ENCODE measurements at regions not wholly inside any gene's neighbourhood (a gene's known extent, or its start where the extent isn't known, plus 50 kb on each side); places are given as distances from the start of the nearest gene placed in this dataset.

- DNase-seq = no peak
- intact Hi-C loops (cut with DNase I) = no loop called here
Measured at GRCh38 chr15:98393471-98393870, 254.9 kb upstream of the IGF1R start.

GRCh38 chr15:98394546-98394945 is 253.8 kb upstream of the IGF1R start:
- intact Hi-C loops (cut with DNase I) = no loop called here
- DNase-seq = no peak

- DNase-seq = no peak
Measured at GRCh38 chr15:98395974-98396610, 252.2 kb upstream of the IGF1R start.

GRCh38 chr15:98397419-98397818 is 250.9 kb upstream of the IGF1R start:
- intact Hi-C loops (cut with DNase I) = no loop called here
- peak in 2 of 42 donors; percentile 8 to 45 for DNase-seq

More at GRCh38 chr15:98395974-98396610, 252.2 kb upstream of the IGF1R start:
- intact Hi-C loops (cut with DNase I) = no loop called here

GRCh38 chr15:98398056-98398455 is 250.3 kb upstream of the IGF1R start:
- intact Hi-C loops (cut with DNase I) = no loop called here
- no peak for DNase-seq

- no peak for DNase-seq
- intact Hi-C loops (cut with DNase I) = no loop called here
Measured at GRCh38 chr15:98398886-98399285, 249.5 kb upstream of the IGF1R start.

GRCh38 chr15:98400120-98400519 is 248.2 kb upstream of the IGF1R start:
- intact Hi-C loops (cut with DNase I) = no loop called here

GRCh38 chr15:98401029-98401428 is 247.3 kb upstream of the IGF1R start:
- intact Hi-C loops (cut with DNase I) = no loop called here
- DNase-seq = no peak

More at GRCh38 chr15:98400120-98400519, 248.2 kb upstream of the IGF1R start:
- no peak for DNase-seq

- DNase-seq = no peak
- intact Hi-C loops (cut with DNase I) = no loop called here
Measured at GRCh38 chr15:98402486-98402885, 245.9 kb upstream of the IGF1R start.

- no peak for DNase-seq
- intact Hi-C loops (cut with DNase I) = no loop called here
Measured at GRCh38 chr15:98403169-98403568, 245.2 kb upstream of the IGF1R start.

GRCh38 chr15:98403569-98403968 is 244.8 kb upstream of the IGF1R start:
- no peak for DNase-seq
- intact Hi-C loops (cut with DNase I) = no loop called here

GRCh38 chr15:98405013-98405412 is 243.3 kb upstream of the IGF1R start:
- intact Hi-C loops (cut with DNase I) = no loop called here
- no peak for DNase-seq

GRCh38 chr15:98408231-98408630 is 240.1 kb upstream of the IGF1R start:
- intact Hi-C loops (cut with DNase I) = no loop called here
- DNase-seq = no peak

GRCh38 chr15:98410328-98410727 is 238.0 kb upstream of the IGF1R start:
- intact Hi-C loops (cut with DNase I) = no loop called here
- no peak for DNase-seq

- intact Hi-C loops (cut with DNase I) = no loop called here
- no peak for DNase-seq
Measured at GRCh38 chr15:98412852-98413251, 235.5 kb upstream of the IGF1R start.

- no peak for DNase-seq
- intact Hi-C loops (cut with DNase I) = no loop called here
Measured at GRCh38 chr15:98413933-98414546, 234.3 kb upstream of the IGF1R start.

GRCh38 chr15:98416222-98416855 is 232.0 kb upstream of the IGF1R start:
- intact Hi-C loops (cut with DNase I) = no loop called here
- peak in 2 of 42 donors; percentile 16 to 42 for DNase-seq

- DNase-seq = peak in 21 of 42 donors; percentile 9 to 73 (median 44)
- intact Hi-C loops (cut with DNase I) = no loop called here
Measured at GRCh38 chr15:98417346-98417745, 231.0 kb upstream of the IGF1R start.

GRCh38 chr15:98418122-98418521 is 230.2 kb upstream of the IGF1R start:
- DNase-seq = peak in 3 of 42 donors; percentile 5 to 44 (median 42)
- intact Hi-C loops (cut with DNase I) = no loop called here

GRCh38 chr15:98419173-98419780 is 229.1 kb upstream of the IGF1R start:
- intact Hi-C loops (cut with DNase I) = no loop called here
- no peak for DNase-seq
